H9 (cell line): ENCODE measurements at regions not wholly inside any gene's neighbourhood (a gene's known extent, or its start where the extent isn't known, plus 50 kb on each side); places are given as distances from the start of the nearest gene placed in this dataset.

Source experiments
- DNase-seq: peaks from one replicate; pipeline ENCODE4 v3.0.0-alpha.2; 2017
- H2AFZ ChIP-seq: one replicate; pipeline ENCODE4 v1.6.1; 2013; ENCODE audit warnings: mild to moderate bottlenecking, low read length, control low read depth, moderate library complexity
- H2AK5ac ChIP-seq: 2 replicates; pipeline ENCODE4 v1.6.1; 2013; ENCODE audit warnings: low read length, control low read depth, mixed read lengths; ENCODE audit not compliant: insufficient read length
- H2BK120ac ChIP-seq: one replicate; pipeline ENCODE4 v1.6.1; 2013; ENCODE audit warnings: low read depth, mild to moderate bottlenecking, low read length, control low read depth, inconsistent platforms; ENCODE audit not compliant: poor library complexity, severe bottlenecking
- H2BK12ac ChIP-seq: 2 replicates; pipeline ENCODE4 v1.6.1; 2013; ENCODE audit warnings: low read length, control low read depth, mixed read lengths, low read depth; ENCODE audit not compliant: insufficient read length
- H2BK15ac ChIP-seq: 2 replicates; pipeline ENCODE4 v1.6.1; 2013; ENCODE audit warnings: low read depth, low read length, control low read depth
- H2BK20ac ChIP-seq: one replicate; pipeline ENCODE4 v1.6.1; 2013; ENCODE audit warnings: low read depth, mild to moderate bottlenecking, low read length, control low read depth, inconsistent platforms; ENCODE audit not compliant: poor library complexity, severe bottlenecking
- H2BK5ac ChIP-seq: 2 replicates; pipeline ENCODE4 v1.6.1; 2013; ENCODE audit warnings: low read length, control low read depth, mixed read lengths; ENCODE audit not compliant: insufficient read length
- H3K14ac ChIP-seq: 2 replicates; pipeline ENCODE4 v1.6.1; 2013; ENCODE audit warnings: low read length, control low read depth; ENCODE audit not compliant: insufficient read depth
- H3K18ac ChIP-seq: 2 replicates; pipeline ENCODE4 v1.6.1; 2013; ENCODE audit warnings: low read depth, mild to moderate bottlenecking, mixed read lengths, low read length, control low read depth; ENCODE audit not compliant: insufficient read length
- H3K23ac ChIP-seq: 2 replicates; pipeline ENCODE4 v1.6.1; 2013; ENCODE audit warnings: low read length, control low read depth, mixed read lengths, low read depth; ENCODE audit not compliant: insufficient read length
- H3K23me2 ChIP-seq: 2 replicates; pipeline ENCODE4 v1.6.1; 2013; ENCODE audit warnings: low read depth, mild to moderate bottlenecking, mixed read lengths, low read length, control low read depth; ENCODE audit not compliant: insufficient read length, poor library complexity, severe bottlenecking
- H3K27ac ChIP-seq: 2 replicates; pipeline ENCODE4 v1.5.1; 2013; ENCODE audit warnings: low read length, control low read depth, mixed read lengths, low read depth; ENCODE audit not compliant: insufficient read length
- H3K27me3 ChIP-seq: 2 replicates; pipeline ENCODE4 v1.6.1; 2013; ENCODE audit warnings: low read length, control low read depth, inconsistent platforms; ENCODE audit not compliant: insufficient read depth
- H3K4ac ChIP-seq: 2 replicates; pipeline ENCODE4 v1.6.1; 2013; ENCODE audit warnings: low read depth, mild to moderate bottlenecking, control low read depth, inconsistent platforms, low read length, moderate library complexity
- H3K4me1 ChIP-seq: 2 replicates; pipeline ENCODE4 v1.6.1; 2013; ENCODE audit warnings: low read length, control low read depth, inconsistent platforms; ENCODE audit not compliant: insufficient read depth
- H3K4me2 ChIP-seq: 2 replicates; pipeline ENCODE4 v1.6.1; 2013; ENCODE audit warnings: low read length, control low read depth, mixed read lengths; ENCODE audit not compliant: insufficient read length, insufficient read depth
- H3K56ac ChIP-seq: 2 replicates; pipeline ENCODE4 v1.6.1; 2013; ENCODE audit warnings: low read depth, mild to moderate bottlenecking, mixed read lengths, low read length, control low read depth; ENCODE audit not compliant: insufficient read length
- H3K79me1 ChIP-seq: 2 replicates; pipeline ENCODE4 v1.6.1; 2013; ENCODE audit warnings: low read depth, mild to moderate bottlenecking, moderate library complexity, low read length, control low read depth, inconsistent platforms; ENCODE audit not compliant: insufficient read depth, poor library complexity, severe bottlenecking
- H3K79me2 ChIP-seq: 2 replicates; pipeline ENCODE4 v1.6.1; 2013; ENCODE audit warnings: low read length, control low read depth, inconsistent platforms; ENCODE audit not compliant: insufficient read depth
- H3K9ac ChIP-seq: 2 replicates; pipeline ENCODE4 v1.6.1; 2013; ENCODE audit warnings: low read length, control low read depth, mixed read lengths; ENCODE audit not compliant: insufficient read length; ENCODE audit errors: extremely low read depth
- H3K9me3 ChIP-seq: one replicate; pipeline ENCODE4 v1.6.1; 2013; ENCODE audit warnings: low read depth, low read length, inconsistent platforms; ENCODE audit not compliant: control insufficient read depth
- H3T11ph ChIP-seq: one replicate; pipeline ENCODE4 v1.6.1; 2013; ENCODE audit warnings: mild to moderate bottlenecking, low read length, control low read depth, inconsistent platforms
- H4K20me1 ChIP-seq: one replicate; pipeline ENCODE4 v1.6.1; 2013; ENCODE audit not compliant: control insufficient read depth, insufficient read length, insufficient read depth
- H4K5ac ChIP-seq: 2 replicates; pipeline ENCODE4 v1.6.1; 2013; ENCODE audit warnings: low read depth, mild to moderate bottlenecking, mixed read lengths, low read length, control low read depth; ENCODE audit not compliant: insufficient read length
- H4K8ac ChIP-seq: replicated peaks from 2 replicates; pipeline ENCODE4 v1.6.1; 2013; ENCODE audit warnings: low read length, control low read depth, mixed read lengths, low read depth; ENCODE audit not compliant: insufficient read length
- H4K91ac ChIP-seq: 2 replicates; pipeline ENCODE4 v1.6.1; 2013; ENCODE audit warnings: low read depth, mild to moderate bottlenecking, moderate library complexity, mixed read lengths, low read length, control low read depth; ENCODE audit not compliant: insufficient read length
- H3K27ac Mint-ChIP-seq, 3 experiments: 2 replicates in 2 of 3; 3 replicates in 1 of 3; pipeline ENCODE4 v1.8.0; 2020 to 2021; ENCODE audit warnings: mixed read lengths in 3 of 3, mild to moderate bottlenecking in 1 of 3, moderate library complexity in 1 of 3
- H3K27me3 Mint-ChIP-seq: 2 replicates; pipeline ENCODE4 v1.8.0; 2021; ENCODE audit warnings: low read depth, mild to moderate bottlenecking, moderate library complexity, mixed read lengths
- H3K36me3 Mint-ChIP-seq, 3 experiments: 2 replicates in 2 of 3; 3 replicates in 1 of 3; pipeline ENCODE4 v1.8.0; 2020 to 2021; ENCODE audit warnings: low read depth in 3 of 3, mixed read lengths in 3 of 3; ENCODE audit not compliant: insufficient read depth in 1 of 3
- H3K4me1 Mint-ChIP-seq, 2 experiments: 2 replicates each; pipeline ENCODE4 v1.8.0; 2020; ENCODE audit warnings: mixed read lengths in 2 of 2
- H3K4me3 Mint-ChIP-seq, 2 experiments: 2 replicates in 1 of 2; 3 replicates in 1 of 2; pipeline ENCODE4 v1.8.0; 2020 to 2021; ENCODE audit warnings: mild to moderate bottlenecking in 2 of 2, mixed read lengths in 2 of 2, moderate library complexity in 1 of 2
- H3K9me3 Mint-ChIP-seq, 2 experiments: 2 replicates in 1 of 2; 3 replicates in 1 of 2; pipeline ENCODE4 v1.8.0; 2020; ENCODE audit warnings: mild to moderate bottlenecking in 2 of 2, mixed read lengths in 2 of 2, moderate library complexity in 1 of 2
- WGBS: extraction: QIAGEN DNeasy Blood & Tissue Kit; methylation state at CpG from one replicate; pipeline ENCODE4 v1.1.7; 2013; ENCODE audit warnings: missing lambda C conversion rate, low lambda C conversion rate, mixed read lengths; ENCODE audit not compliant: insufficient read length; ENCODE audit errors: extremely low coverage; 5-methylcytosine and 5-hydroxymethylcytosine counted together
- TF ChIP-seq, protein P1 (sequence below): fragments of 200-600 bp; sonication (generic); conservative IDR thresholded peaks from 3 replicates; pipeline ENCODE4 v1.8.0; 2021; ENCODE audit warnings: antibody characterized with exemption, mild to moderate bottlenecking

DNA sequence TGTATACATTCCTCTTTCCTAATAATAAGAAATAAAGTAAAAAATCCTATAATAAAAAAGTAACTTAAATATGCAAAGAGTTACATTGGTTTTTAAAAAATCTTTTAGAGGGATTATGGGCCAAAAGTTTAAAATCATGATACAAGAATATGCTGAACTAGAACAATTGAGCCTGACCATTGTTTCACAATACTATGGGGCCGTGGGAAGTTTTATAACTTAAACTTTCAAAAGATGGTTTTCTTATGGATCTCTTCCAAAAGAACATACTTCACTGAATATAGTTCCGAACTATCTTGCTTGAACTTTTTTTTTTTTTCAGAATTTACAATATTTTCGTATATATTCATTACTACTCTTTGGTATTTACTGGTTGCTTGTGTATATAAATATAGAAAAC lies 97.6 kb downstream of the NFKBIZ start:
- no peaks in the 10 kb centered on the region for H3K4me1 ChIP-seq
- H4K20me1 ChIP-seq: no peaks in the 10 kb centered on the region
- no peak overlapping the region for H3K4me3 Mint-ChIP-seq
- H3K18ac ChIP-seq: no peak overlapping the region
- no peak overlapping the region for H3K14ac ChIP-seq
- no peaks in the 10 kb centered on the region for H3K27me3 ChIP-seq
- no peak overlapping the region for H2BK5ac ChIP-seq
- no peaks in the 10 kb centered on the region for H3K4me1 Mint-ChIP-seq
- no peak overlapping the region for H3K23ac ChIP-seq
- no peaks in the 10 kb centered on the region for H3K36me3 Mint-ChIP-seq
- no peak overlapping the region for H2AFZ ChIP-seq
- no peak overlapping the region for H2BK12ac ChIP-seq
- no peak for DNase-seq
- no peak overlapping the region for H2BK120ac ChIP-seq
- H2AK5ac ChIP-seq: no peak overlapping the region
- no peak overlapping the region for H4K5ac ChIP-seq
- H3K9me3 Mint-ChIP-seq: no peaks in the 10 kb centered on the region
- H3K79me1 ChIP-seq: no peaks in the 10 kb centered on the region
- no peak overlapping the region for H2BK20ac ChIP-seq
- no peak overlapping the region for H4K8ac ChIP-seq
- TF ChIP-seq, protein P1, sequence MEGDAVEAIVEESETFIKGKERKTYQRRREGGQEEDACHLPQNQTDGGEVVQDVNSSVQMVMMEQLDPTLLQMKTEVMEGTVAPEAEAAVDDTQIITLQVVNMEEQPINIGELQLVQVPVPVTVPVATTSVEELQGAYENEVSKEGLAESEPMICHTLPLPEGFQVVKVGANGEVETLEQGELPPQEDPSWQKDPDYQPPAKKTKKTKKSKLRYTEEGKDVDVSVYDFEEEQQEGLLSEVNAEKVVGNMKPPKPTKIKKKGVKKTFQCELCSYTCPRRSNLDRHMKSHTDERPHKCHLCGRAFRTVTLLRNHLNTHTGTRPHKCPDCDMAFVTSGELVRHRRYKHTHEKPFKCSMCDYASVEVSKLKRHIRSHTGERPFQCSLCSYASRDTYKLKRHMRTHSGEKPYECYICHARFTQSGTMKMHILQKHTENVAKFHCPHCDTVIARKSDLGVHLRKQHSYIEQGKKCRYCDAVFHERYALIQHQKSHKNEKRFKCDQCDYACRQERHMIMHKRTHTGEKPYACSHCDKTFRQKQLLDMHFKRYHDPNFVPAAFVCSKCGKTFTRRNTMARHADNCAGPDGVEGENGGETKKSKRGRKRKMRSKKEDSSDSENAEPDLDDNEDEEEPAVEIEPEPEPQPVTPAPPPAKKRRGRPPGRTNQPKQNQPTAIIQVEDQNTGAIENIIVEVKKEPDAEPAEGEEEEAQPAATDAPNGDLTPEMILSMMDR: no peak
- no peak overlapping the region for H4K91ac ChIP-seq
- no peak overlapping the region for H3K9ac ChIP-seq
- no peak overlapping the region for H3K27ac ChIP-seq
- no peak overlapping the region for H3K4me2 ChIP-seq
- no CpG with 5 or more reads among the region's 3 CpGs for WGBS
- no peak overlapping the region for H3K4ac ChIP-seq
- H2BK15ac ChIP-seq: no peak overlapping the region
- no peak overlapping the region for H3K56ac ChIP-seq
- H3K9me3 ChIP-seq: no peaks in the 10 kb centered on the region
- no peaks in the 10 kb centered on the region for H3K27me3 Mint-ChIP-seq
- no peak overlapping the region; a peak in 1 of 7 replicates for H3K27ac Mint-ChIP-seq
- no peaks in the 10 kb centered on the region for H3K79me2 ChIP-seq
- H3T11ph ChIP-seq: no peak overlapping the region
- H3K23me2 ChIP-seq: no peaks in the 10 kb centered on the region
